PFSK-1 (cell line): ENCODE measurements at regions not wholly inside any gene's neighbourhood (a gene's known extent, or its start where the extent isn't known, plus 50 kb on each side); places are given as distances from the start of the nearest gene placed in this dataset.

Source experiments
- FOXP2 ChIP-seq: optimal IDR thresholded peaks from 2 replicates; pipeline ENCODE3; 2011; ENCODE audit warnings: borderline replicate concordance, control low read depth, inconsistent platforms; ENCODE audit not compliant: insufficient read depth; ENCODE audit errors: extremely low read length, extremely low read depth
- POLR2AphosphoS5 ChIP-seq: IDR thresholded peaks from 2 replicates; pipeline ENCODE4 v1.6.1; 2012; ENCODE audit warnings: low read depth, mild to moderate bottlenecking, control low read depth, low read length, moderate library complexity
- REST ChIP-seq, 2 experiments: IDR thresholded peaks; 2 replicates each; pipeline versions ENCODE4 v1.6.1 to v1.8.0; 2011 to 2012; ENCODE audit warnings: low read depth in 2 of 2, low read length in 2 of 2, control low read depth in 1 of 2, inconsistent platforms in 1 of 2, mild to moderate bottlenecking in 1 of 2, moderate library complexity in 1 of 2; ENCODE audit not compliant: insufficient read depth in 1 of 2
- SIN3A ChIP-seq: IDR thresholded peaks from 2 replicates; pipeline ENCODE4 v1.6.1; 2012; ENCODE audit warnings: mild to moderate bottlenecking, low read length, moderate library complexity, borderline replicate concordance; ENCODE audit not compliant: insufficient read depth
- TAF1 ChIP-seq: IDR thresholded peaks from 2 replicates; pipeline ENCODE4 v1.6.1; 2012; ENCODE audit warnings: low read length, control low read depth, borderline replicate concordance; ENCODE audit not compliant: insufficient read depth

GRCh38 chr3:14328422-14328821 is 74.0 kb upstream of the SLC6A6 start:
- TF ChIP-seq REST (IDR thresholded peaks at IDR 0.05; ENCODE audit: insufficient read depth in 1 of 2, low read depth in 2 of 2, low read length in 2 of 2): no peak
- TF ChIP-seq TAF1: no peak
- TF ChIP-seq FOXP2: no peak
- no peak for TF ChIP-seq SIN3A
- no peak for TF ChIP-seq POLR2AphosphoS5

GRCh38 chr3:14329116-14329830 is 73.1 kb upstream of the SLC6A6 start:
- TF ChIP-seq SIN3A (no peak), POLR2AphosphoS5 (no peak), FOXP2 (no peak), REST (IDR thresholded peaks at IDR 0.05; ENCODE audit: insufficient read depth in 1 of 2, low read depth in 2 of 2, low read length in 2 of 2) (no peak), TAF1 (no peak)

GRCh38 chr3:14329842-14330241 is 72.6 kb upstream of the SLC6A6 start:
- TF ChIP-seq REST (IDR thresholded peaks at IDR 0.05; ENCODE audit: insufficient read depth in 1 of 2, low read depth in 2 of 2, low read length in 2 of 2): no peak
- no peak for TF ChIP-seq TAF1
- no peak for TF ChIP-seq POLR2AphosphoS5
- no peak for TF ChIP-seq SIN3A
- TF ChIP-seq FOXP2: no peak

GRCh38 chr3:14330508-14330907 is 71.9 kb upstream of the SLC6A6 start:
- no peak for TF ChIP-seq SIN3A
- no peak for TF ChIP-seq FOXP2
- TF ChIP-seq POLR2AphosphoS5: no peak
- no peak for TF ChIP-seq TAF1
- no peak for TF ChIP-seq REST (IDR thresholded peaks at IDR 0.05; ENCODE audit: insufficient read depth in 1 of 2, low read depth in 2 of 2, low read length in 2 of 2)
